ENCODE measurements at regions not wholly inside any gene's neighbourhood (a gene's known extent, or its start where the extent isn't known, plus 50 kb on each side); places are given as distances from the start of the nearest gene placed in this dataset.

DNA sequence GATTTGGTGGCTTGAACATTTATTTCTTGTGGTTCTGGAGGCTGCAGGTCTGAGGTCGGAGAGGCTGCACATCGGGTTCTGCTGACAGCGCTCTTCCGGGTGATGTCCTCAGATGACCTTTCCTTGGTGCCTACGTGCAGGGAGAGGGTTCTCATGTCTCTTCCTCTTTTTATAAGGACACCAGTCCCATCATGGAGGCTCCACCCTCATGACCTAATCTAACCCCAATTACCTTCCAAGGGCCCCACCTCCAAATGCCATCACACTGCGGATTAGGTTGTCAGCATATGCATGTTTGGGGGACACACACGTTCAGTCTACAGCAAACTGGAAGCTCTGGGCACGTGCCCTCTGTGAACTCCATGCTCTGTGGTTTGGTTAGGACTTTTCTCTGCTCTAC, 338.6 kb downstream of the FGF9 start:
- no peak for DNase-seq (ENCODE audit: low spot score)

- no peak for DNase-seq (ENCODE audit: low spot score)
These were observed 339.1 kb downstream of the FGF9 start for GRCh38 chr13:22009937-22010336.

DNA sequence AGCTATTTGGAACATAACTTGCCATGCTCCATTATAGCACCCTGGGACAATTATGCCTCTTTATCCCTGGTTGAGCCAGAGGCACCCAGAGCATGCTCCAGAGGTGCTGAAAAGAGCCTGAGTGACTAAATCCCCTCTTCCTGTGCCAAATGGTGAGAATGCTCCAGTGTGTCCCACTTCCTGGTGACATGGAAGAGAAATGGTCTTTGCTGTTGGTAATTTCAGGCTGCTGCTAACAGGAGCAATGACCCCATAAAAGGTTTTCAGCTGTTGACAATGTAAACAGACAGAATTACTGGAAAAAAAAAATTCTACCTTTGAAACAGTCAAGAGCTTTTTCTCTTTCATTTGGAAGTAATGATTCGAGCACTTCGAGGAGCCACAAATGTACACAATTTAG, 341.8 kb downstream of the FGF9 start:
- DNase-seq (ENCODE audit: low spot score): no peak

DNA sequence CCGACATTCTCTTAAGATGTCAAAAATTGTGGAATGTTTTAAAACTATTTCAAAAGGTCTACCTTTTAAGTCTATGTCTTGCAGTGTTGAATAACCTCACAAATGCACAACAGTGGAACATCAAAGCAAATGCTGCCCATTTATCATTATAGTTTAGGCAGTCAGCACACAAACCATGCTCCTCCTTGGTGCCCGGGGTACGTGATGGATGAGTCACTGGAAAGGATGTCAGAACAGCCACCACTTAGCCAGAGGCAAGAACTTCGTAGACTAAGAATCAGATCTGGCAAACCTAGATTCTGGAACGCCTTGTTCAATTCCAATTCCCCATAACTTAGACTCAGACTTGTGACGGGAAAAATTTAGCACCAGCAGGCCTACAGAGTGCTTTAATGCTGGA, 343.6 kb downstream of the FGF9 start:
- DNase-seq (ENCODE audit: low spot score): peak; percentile 6

DNA sequence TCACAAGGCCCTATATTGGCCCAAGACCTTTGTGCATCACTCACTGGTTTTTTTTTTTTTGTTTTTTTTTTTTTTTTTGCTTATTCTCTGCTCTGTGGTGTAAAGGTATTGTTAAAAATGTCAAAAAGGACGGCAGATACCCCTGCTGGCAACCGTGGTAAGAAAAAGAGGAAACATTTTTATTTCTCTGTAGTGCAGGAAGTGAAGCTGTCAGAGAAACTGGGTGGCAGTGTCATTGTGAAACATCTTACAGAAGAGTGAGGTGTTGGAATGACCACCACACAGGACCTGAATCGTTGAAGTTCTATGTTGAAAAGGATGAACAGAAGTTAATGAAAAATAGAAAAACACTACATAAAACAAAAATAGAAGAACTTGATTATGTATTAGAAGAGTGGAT, 346.4 kb downstream of the FGF9 start:
- no peak for DNase-seq (ENCODE audit: low spot score)

DNA sequence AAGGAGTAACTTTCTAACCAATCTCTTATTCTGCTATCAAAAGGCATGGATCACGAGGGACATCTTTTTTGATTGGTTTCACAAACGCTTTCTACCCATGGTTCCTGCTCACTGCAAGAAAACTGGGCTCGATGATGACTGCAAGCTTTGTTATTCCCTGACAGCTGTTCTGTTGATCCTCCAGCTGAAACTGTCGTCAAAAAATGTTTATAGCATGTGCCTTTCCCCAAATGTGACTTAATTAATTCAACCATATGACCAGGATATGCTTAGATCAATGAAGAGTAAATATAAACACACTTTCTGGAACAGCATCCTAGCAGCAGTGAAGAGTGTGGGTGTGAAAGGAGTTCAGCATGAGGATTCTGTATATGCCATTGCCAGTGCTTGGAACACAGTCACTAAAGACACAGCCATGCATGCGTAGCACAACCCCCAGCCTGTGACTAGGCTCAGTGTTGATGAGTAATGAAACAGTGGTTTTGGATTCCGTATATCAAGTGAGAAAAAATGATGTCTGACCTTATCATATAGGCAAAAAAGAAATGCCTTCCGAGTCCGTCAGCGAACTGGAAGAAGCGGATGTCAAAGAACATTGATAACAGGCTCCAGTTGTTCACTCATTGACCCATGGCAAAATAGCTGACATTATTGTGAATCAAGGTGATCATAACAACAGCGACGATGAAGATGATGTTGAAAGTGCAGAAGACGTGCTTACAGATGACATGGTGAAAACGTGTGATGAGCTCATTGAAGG, 347.4 kb downstream of the FGF9 start:
- no peak for DNase-seq (ENCODE audit: low spot score)

GRCh38 chr13:22018836-22019210, 347.9 kb downstream of the FGF9 start:
- DNase-seq (ENCODE audit: low spot score): no peak

DNA sequence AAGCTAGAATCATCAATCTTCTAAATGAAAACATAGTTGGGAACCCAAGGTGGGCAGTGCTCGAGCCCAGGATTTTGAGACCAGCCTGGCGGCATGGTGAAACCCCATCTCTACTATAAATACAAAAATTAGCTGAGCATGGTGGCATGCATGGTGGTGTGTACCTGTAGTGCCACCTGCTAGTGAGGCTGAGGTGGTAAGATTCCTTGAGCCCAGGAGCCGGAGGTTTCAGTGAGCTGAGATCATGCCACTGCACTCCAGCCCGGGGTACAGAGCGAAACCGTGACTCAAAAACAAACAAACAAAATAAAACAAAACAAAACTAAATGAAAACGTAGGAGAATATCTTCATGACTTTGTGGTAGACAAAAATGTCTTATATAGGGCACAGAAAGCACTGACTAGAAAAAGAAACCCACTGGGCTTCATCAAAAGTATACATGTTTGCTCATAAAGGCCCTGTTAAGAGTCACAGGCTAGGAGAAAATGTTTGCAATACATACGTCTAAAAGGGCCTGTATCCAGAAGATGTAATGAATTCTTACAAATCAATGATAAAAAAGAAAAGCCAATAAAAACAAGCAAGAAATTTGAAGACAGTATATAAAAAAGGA, 353.6 kb downstream of the FGF9 start:
- no peak for DNase-seq (ENCODE audit: low spot score)

DNA sequence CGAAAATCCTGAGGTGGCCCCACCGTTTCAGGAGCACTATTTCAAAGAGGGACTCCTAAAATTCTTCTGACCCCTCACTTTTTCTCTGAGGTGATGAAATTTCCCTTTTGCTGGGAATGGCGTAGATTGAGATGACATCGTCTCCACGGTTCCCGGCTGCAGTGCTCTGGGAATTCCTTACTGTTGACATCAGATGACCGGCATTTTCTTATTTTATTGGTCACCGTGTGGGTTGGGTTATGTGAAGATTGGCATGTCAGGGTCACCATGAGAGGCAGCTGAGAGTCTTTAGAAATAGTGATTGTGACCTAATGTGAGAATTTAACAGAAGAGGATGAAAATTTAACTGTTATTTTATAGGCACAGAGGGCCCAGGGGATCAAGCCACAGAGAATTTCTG, 356.7 kb downstream of the FGF9 start:
- DNase-seq (ENCODE audit: low spot score): no peak

DNA sequence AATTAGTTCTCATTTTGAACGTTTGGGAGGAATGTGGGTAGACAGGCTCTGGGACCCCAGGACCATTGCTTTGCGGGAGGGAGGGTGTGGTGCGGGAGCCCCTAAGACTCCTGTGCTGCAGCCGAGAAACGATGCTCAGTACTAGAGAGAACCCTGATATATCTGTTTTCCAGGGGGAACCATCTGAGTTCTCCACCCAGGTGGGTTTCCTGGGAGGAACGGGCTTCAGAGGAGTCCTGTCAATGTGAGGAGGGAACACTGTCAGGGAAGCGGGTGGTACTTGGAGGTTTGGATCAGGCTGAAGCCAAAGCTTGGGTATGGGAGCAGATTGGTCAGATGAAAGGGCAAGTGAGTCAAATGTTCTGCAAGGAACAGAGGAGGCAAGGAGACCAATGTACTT, 358.0 kb downstream of the FGF9 start:
- no peak for DNase-seq (ENCODE audit: low spot score)

DNA sequence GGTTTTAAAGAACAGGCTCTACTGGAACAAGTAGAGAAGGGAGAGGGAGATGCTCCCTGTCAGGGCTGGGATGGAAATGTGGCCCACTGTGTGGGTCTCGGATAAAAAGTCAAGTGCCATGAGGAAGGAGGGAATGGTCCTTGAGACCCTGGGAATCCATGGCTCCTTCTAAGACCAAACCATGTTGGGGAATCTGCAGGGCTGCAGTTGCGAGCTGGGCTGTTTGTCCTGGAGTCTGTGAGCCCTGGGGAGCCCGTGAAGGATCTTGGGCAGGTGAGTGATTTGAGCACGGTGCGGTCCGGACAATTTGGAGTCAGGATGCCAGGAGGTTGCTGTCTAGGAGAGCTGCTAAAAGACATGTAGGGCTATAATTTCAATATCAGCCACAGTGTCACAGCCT, 359.4 kb downstream of the FGF9 start:
- DNase-seq (ENCODE audit: low spot score): no peak

GRCh38 chr13:22031702-22032286, 360.9 kb downstream of the FGF9 start:
- DNase-seq (ENCODE audit: low spot score): no peak

DNA sequence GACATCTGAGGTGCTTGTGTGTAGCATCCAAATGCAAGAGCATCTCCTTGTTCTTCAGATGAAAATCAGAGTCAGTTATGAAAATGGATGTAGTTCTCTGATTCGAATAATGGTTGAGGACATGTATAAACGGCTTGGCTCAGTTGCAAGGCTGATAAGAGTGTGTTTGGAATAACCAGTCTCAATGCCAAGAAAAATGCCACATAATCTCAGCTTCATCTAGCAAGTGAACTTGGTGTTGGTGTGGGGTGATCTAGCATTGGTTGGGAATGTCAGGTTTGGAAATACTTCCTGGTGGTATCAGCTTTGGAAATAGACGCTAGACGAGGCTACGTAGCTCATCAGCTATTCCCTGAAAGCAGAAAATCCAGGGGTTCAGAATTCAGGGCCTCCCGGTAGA, 362.0 kb downstream of the FGF9 start:
- DNase-seq (ENCODE audit: low spot score): no peak

DNA sequence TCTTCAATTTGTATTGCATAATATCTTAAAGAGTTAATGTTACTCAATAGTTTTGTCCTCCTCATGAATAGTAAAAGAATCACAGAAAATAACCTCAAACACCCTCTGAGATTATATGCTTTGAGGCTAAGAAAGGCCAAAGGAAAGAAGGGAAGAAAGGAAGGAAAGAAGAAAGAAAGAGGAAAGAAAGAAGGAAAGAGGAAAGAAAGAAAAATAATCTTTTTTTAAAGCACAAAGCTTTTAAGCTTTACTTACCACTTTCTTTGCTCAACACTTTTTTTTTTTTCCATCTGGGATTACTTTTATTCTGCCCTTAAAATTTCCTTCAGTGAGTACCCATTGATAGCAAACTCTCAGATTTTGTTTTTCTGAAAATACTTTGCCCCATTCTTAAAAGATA, 369.1 kb downstream of the FGF9 start:
- DNase-seq (ENCODE audit: low spot score): no peak

- no peak for DNase-seq (ENCODE audit: low spot score)
These were observed 370.0 kb downstream of the FGF9 start for GRCh38 chr13:22040810-22041364.

DNA sequence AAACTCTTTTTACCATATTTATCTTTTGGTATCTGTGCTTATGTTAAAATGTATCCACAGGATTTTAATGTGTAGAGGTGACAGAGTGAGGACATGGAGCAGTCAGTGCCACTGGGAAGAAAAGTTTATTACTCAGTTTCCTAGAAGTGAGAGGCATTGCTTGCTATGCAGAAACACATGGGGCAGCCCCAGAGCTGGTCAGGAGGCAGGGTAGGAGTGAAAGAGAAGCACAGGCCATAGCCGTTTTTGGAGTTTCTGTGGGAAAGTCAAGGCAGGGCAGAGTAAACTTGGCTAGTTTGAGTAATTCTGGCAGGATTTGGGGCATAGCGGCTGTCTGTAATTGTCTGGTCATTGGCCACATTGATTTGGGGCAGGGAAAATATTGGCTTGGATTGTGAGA, 370.9 kb downstream of the FGF9 start:
- DNase-seq (ENCODE audit: low spot score): no peak

- no peak for DNase-seq (ENCODE audit: low spot score)
These were observed 376.4 kb downstream of the FGF9 start for GRCh38 chr13:22047082-22047784.

DNA sequence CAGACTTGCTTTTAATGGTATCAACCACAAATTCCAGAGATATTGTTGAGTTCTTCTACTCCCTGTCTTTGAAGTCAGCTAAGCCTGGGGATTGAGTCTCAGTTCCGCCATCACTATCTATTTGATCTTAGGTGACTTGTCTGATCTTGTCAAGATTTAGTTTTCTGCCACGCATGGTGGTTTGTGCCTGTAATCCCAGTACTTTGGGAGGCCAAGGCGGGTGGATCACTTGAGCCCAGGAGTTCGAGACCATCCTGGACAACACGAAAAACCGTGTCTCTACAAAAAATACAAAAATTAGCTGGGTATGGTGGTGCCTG, 376.9 kb downstream of the FGF9 start:
- no peak for DNase-seq (ENCODE audit: low spot score)

DNA sequence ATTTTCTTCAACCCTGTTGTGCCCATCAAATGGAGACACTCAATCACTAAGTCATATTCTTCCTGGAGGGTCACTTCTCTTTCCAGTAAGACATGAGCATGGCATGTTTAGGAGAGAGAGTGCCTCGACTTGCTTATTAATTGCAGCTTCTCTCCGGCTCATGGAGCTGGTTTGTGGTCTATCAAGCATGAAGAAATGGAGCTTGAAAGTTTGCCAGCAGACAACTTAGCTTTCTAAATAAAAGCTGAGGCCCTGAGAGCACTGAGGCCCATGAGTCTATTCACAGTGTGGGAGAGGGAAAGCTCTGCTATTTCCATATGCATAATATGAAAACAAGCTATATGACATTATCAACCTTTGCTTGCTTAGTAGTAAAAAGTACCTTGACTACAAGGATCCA, 378.5 kb downstream of the FGF9 start:
- no peak for DNase-seq (ENCODE audit: low spot score)

DNA sequence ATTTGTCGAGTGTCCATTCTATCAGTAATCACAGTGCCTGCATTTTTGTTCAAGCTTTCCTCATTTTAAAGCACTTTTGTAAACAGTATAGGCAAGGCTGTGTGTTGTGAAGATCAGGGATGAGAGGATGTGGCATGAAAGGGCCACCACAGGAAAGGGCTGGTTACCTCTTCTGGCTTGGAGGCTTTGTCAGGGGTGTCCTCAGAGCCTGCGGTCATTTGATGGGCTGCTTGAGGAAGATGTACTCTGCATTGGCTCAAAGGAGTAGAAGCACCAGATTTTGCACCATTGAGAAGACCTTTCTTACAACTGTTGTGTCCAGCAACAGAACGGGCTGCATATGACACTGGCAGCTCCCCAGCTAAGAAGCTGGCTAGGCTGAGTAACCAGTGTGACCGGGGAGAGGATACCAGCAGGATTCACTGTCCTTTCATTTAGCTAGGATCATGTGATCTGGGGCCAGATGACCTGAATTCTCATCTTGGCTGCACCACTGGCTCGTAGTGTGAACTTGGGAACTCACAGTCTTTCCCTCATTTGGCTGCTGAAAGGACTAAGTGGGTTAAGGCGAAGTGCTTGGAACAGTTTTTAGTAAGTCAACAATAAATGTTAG, 380.2 kb downstream of the FGF9 start:
- DNase-seq (ENCODE audit: low spot score): no peak

- no peak for DNase-seq (ENCODE audit: low spot score)
These were observed 382.2 kb downstream of the FGF9 start for GRCh38 chr13:22053053-22053452.

DNA sequence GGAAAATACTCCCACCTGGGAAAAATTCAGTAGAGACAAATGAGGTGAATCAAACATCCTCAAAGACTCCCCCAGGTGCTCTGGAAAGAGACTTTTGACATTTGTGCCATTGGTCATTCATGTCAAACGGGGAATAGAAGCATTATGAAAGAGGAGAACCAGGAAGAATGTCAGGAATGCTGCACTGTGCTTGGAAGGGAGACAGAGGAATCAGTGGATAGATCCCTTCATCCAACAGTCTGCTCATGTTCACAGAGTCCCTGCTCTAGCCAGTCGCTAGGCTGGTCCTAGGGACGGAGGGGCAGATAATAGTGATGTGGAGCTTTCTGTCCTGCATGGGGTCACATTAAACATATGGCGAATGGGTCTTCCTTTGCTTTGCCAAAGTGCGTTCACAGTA, 384.4 kb downstream of the FGF9 start:
- no peak for DNase-seq (ENCODE audit: low spot score)

Data from A172 (cell line).